ENCODE measurements at regions not wholly inside any gene's neighbourhood (a gene's known extent, or its start where the extent isn't known, plus 50 kb on each side); places are given as distances from the start of the nearest gene placed in this dataset.

GRCh38 chr1:29963946-29964345 is 727.6 kb downstream of the PTPRU start:
- Histone ChIP-seq H3K4me3 (no peak overlapping the region), H3K27me3 (peaks cover 0 to 53% (median 36%) of the 10 kb centered on the region in 7 donors), H3K4me1 (peaks cover 0 to 4% (median 0%) of the 10 kb centered on the region in 9 donors), H3K36me3 (no peaks in the 10 kb centered on the region), H3K27ac (no peak overlapping the region), H3K9me3 (peaks cover 0 to under 1% (median 0%) of the 10 kb centered on the region in 11 donors)
- intact Hi-C loops (cut with DNase I), result no loop called here
- no peak for DNase-seq
- ATAC-seq, result no peak
- TF ChIP-seq, protein P1, sequence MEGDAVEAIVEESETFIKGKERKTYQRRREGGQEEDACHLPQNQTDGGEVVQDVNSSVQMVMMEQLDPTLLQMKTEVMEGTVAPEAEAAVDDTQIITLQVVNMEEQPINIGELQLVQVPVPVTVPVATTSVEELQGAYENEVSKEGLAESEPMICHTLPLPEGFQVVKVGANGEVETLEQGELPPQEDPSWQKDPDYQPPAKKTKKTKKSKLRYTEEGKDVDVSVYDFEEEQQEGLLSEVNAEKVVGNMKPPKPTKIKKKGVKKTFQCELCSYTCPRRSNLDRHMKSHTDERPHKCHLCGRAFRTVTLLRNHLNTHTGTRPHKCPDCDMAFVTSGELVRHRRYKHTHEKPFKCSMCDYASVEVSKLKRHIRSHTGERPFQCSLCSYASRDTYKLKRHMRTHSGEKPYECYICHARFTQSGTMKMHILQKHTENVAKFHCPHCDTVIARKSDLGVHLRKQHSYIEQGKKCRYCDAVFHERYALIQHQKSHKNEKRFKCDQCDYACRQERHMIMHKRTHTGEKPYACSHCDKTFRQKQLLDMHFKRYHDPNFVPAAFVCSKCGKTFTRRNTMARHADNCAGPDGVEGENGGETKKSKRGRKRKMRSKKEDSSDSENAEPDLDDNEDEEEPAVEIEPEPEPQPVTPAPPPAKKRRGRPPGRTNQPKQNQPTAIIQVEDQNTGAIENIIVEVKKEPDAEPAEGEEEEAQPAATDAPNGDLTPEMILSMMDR (IDR thresholded peaks at IDR 0.05), result no peak
- 75 to 76% methylated on average over 7 of the region's 7 CpGs for WGBS, 2 donors

GRCh38 chr1:29962831-29963247 is 726.5 kb downstream of the PTPRU start:
- 19 to 44% methylated on average over 2 to 3 of the region's 3 CpGs for WGBS, 2 donors
- ATAC-seq (no peak), DNase-seq (no peak)
- intact Hi-C loops (cut with DNase I), result no loop called here
- Histone ChIP-seq H3K36me3 (no peaks in the 10 kb centered on the region), H3K27ac (no peak overlapping the region), H3K9me3 (no peaks in the 10 kb centered on the region), H3K4me1 (peaks cover 0 to 4% (median 0%) of the 10 kb centered on the region in 9 donors), H3K27me3 (peaks cover 0 to 49% (median 35%) of the 10 kb centered on the region in 7 donors), H3K4me3 (no peak overlapping the region)
- TF ChIP-seq, protein P1 (IDR thresholded peaks at IDR 0.05), result no peak

GRCh38 chr1:29962336-29962735 is 726.0 kb downstream of the PTPRU start:
- Histone ChIP-seq H3K27ac (no peak overlapping the region), H3K36me3 (no peaks in the 10 kb centered on the region), H3K27me3 (peaks cover 0 to 47% (median 35%) of the 10 kb centered on the region in 7 donors), H3K4me3 (no peak overlapping the region), H3K9me3 (no peaks in the 10 kb centered on the region), H3K4me1 (peaks cover 0 to 4% (median 0%) of the 10 kb centered on the region in 9 donors)
- TF ChIP-seq, protein P1 (IDR thresholded peaks at IDR 0.05), result no peak
- DNase-seq (no peak), ATAC-seq (no peak)
- intact Hi-C loops (cut with DNase I), result no loop called here
- 9 to 22% methylated on average over 5 of the region's 5 CpGs for WGBS, 2 donors

DNA sequence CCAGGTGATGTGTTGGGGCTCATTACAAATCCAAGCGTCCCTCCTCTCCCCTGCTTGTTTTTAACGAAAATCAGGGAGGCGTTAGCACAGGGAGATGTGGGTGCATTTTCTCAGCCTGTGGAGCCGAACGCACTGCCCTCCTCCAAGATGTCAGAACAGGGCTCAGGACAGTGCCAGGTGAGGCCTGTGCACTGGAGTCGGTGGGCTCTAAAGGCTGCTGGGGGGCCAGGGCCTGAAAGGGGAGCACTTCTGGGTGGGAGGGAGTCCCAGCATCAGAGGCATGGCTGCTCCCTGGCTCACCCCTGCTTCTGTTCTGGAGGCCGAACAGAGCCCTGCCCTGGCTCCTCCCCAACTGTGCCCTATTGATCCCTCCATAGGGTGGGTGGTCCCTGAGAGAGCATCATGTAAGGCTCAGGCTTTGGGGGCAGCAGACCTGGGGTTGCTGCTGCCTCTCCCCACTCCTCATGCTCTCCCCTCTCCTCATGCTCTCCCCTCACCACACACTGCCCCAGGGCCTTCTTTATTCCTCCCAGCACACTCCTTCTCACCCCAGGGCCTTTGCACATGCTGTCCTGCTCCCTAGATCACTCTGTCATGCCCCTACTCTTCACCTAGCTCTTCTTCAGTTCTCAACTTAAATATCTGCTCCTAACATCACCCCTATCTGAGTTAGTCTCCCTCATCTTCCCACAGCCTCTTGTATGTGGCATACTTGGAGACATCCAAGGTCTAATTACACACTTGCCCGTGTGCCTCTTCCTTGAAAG is 725.2 kb downstream of the PTPRU start:
- intact Hi-C loops (cut with DNase I), result no loop called here
- no peaks in the 10 kb centered on the region for H3K36me3 ChIP-seq
- peaks cover 0 to 4% (median 0%) of the 10 kb centered on the region in 9 donors for H3K4me1 ChIP-seq
- DNase-seq (no peak), ATAC-seq (no peak)
- H3K9me3 ChIP-seq, result no peaks in the 10 kb centered on the region
- H3K27me3 ChIP-seq, result peaks cover 0 to 43% (median 28%) of the 10 kb centered on the region in 7 donors
- H3K27ac ChIP-seq, result no peak overlapping the region
- H3K4me3 ChIP-seq, result no peak overlapping the region
- TF ChIP-seq, protein P1 (IDR thresholded peaks at IDR 0.05), result no peak
- 78 to 80% methylated on average over 8 of the region's 8 CpGs for WGBS, 2 donors

All from heart right ventricle (tissue), 16 donors.